OCI-LY7 (cell line): ENCODE measurements at regions not wholly inside any gene's neighbourhood (a gene's known extent, or its start where the extent isn't known, plus 50 kb on each side); places are given as distances from the start of the nearest gene placed in this dataset.

Source experiments
- EZH2phosphoT487 ChIP-seq: fragments of 200-600 bp; sonication (generic); IDR thresholded peaks from 2 replicates; pipeline ENCODE4 v1.6.1; 2018; ENCODE audit warnings: low read depth, borderline replicate concordance, mild to moderate bottlenecking, mixed run types, antibody characterized with exemption, low read length, moderate library complexity, mixed read lengths
- TF ChIP-seq, protein P1 (sequence below): fragments of 200-600 bp; sonication (generic); conservative IDR thresholded peaks from 2 replicates; pipeline ENCODE4 v1.5.1; 2014; ENCODE audit warnings: mild to moderate bottlenecking, antibody characterized with exemption, low read length, moderate library complexity, mixed read lengths

DNA sequence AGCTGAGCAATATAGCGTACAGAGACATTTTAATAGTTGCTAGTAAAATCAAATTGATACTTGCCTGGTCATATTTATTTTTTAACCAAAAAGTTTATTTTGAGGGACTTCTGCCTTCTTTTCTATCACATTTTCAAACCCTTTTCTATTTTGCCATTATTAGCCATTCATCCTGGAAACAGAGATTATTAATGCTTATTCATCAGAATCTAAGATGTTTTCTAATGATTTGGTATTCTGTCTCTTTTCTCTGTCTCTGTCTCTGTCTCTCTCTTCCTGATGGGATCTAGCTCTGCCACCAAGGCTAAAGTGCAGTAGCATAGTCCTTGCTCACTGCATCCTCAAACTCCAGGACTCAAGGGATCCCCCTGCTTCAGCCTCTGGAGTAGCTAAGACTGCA is 871.3 kb upstream of the CDH8 start:
- TF ChIP-seq, protein P1, sequence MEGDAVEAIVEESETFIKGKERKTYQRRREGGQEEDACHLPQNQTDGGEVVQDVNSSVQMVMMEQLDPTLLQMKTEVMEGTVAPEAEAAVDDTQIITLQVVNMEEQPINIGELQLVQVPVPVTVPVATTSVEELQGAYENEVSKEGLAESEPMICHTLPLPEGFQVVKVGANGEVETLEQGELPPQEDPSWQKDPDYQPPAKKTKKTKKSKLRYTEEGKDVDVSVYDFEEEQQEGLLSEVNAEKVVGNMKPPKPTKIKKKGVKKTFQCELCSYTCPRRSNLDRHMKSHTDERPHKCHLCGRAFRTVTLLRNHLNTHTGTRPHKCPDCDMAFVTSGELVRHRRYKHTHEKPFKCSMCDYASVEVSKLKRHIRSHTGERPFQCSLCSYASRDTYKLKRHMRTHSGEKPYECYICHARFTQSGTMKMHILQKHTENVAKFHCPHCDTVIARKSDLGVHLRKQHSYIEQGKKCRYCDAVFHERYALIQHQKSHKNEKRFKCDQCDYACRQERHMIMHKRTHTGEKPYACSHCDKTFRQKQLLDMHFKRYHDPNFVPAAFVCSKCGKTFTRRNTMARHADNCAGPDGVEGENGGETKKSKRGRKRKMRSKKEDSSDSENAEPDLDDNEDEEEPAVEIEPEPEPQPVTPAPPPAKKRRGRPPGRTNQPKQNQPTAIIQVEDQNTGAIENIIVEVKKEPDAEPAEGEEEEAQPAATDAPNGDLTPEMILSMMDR, result no peak
- TF ChIP-seq EZH2phosphoT487, result no peak
